NCI-H748 (cell line): ENCODE measurements at regions not wholly inside any gene's neighbourhood (a gene's known extent, or its start where the extent isn't known, plus 50 kb on each side); places are given as distances from the start of the nearest gene placed in this dataset.

Source experiments
- DNase-seq: peaks from one replicate; lab custom pipeline; 2025; ENCODE audit not compliant: unreplicated experiment; lab: John Stamatoyannopoulos, UW

GRCh38 chr12:98418357-98419075, 96.9 kb upstream of the TMPO start:
- DNase-seq = no peak

GRCh38 chr12:98419081-98419794, 96.2 kb upstream of the TMPO start:
- DNase-seq = no peak

- no peak for DNase-seq
Measured at GRCh38 chr12:98419795-98420404, 95.5 kb upstream of the TMPO start.

- DNase-seq = no peak
Measured at GRCh38 chr12:98420461-98420860, 94.9 kb upstream of the TMPO start.

DNA sequence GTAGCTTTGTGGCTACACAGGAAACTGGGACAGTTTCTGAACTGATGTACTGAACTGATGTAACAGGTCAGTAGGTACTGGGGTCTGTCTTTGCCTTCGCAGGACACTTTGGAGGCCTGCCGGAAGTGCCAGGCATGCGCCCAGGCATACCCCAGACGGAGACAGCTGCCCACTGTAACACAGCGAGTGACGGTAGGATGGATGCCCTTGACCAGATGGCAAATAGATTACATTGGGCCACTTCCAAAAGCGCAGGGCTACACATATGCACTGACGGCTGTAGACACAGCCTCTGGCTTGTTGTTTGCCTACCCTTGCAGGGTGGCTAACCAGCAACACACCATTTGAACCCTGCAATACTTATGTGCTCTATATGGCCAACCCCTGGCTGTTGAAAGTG, 94.1 kb upstream of the TMPO start:
- DNase-seq = no peak

DNA sequence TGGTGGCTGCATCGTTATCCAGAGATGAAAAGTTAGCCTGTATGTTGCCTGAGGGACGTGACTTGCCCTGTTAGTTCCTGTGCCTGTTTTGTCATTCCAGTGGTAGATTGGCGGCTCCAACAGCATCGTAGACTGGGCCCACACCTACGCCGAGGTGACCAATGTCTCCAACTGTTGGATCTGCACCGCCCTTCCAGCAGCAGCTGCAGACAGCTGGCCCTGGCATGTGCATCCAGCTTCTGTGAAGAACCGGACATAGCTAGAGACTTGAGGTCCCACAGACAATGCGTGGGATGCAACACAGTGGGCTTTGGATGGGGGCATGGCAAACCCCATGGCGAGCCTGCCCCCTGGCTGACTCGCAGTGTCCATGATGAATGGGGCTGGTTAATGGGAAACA, 93.0 kb upstream of the TMPO start:
- no peak for DNase-seq

- peak; percentile 73 for DNase-seq
Measured at GRCh38 chr12:98422812-98423211, 92.6 kb upstream of the TMPO start.

DNA sequence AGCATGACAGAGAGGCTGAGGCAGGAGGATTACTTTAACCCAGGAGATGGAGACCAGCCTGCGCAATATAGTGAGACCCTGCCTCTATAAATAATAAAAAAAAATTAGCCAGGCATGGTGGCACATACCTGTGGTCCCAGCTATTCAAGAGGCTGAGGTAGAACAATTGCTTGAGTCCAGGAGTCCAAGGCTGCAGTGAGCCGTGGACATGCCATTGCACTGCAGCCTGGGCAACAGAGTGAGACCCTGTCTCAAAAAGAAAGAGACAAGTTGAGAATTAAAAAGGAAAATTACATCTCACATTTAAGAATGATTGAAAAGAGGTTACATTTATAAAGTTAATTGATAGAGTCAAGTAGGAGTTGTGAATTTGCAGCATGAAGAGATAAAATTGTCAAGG, 91.4 kb upstream of the TMPO start:
- DNase-seq = no peak

DNA sequence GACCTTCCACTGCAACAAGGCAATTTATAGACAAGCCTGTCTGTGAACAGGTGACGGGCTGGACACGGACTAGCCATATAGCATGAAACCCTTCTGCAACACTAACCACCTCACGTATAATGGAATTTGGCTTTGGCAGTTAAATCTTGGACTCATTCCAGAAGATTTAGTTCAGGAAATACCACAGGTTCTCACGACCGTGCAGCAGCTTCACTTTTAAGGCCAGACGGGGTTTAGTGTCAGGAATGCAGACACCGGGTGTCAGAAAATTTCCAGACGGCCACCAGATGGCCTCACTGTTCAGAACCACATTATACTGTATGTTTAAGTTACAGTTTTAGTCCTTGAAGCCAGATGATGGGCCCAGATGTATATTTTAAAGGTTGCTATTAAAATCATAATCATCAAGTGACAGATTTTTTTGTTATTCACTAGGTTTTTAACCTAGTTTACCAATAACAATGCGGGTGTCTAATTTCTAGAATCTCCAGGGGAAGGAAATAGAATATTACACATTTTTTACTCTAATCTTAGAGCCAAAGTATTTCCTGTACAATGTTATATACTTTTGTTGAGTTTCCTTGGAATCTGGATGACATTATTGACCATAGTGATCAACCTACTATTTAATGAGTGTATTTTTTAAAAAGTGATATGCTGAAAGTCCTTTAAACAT, 90.5 kb upstream of the TMPO start:
- peak; percentile 63 for DNase-seq

DNA sequence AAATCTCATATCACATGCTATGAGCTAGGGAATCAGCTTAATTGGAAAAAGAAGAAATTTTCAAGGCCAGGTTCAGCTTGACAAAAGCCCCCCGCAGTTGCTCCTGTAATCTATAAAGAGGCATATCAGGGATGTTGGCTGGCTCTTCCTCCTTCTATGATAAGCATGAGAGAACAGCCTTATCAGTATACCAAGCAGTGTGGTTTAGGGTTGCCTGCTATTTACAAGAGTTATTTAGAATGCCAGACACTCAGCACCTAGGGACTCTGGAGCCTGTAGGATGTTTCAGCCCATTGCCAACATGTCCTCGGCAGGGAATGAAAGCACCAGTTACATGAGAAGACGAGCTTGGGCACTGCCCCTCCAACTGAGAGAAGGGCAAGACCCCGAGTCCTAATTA, 89.5 kb upstream of the TMPO start:
- DNase-seq = no peak

DNA sequence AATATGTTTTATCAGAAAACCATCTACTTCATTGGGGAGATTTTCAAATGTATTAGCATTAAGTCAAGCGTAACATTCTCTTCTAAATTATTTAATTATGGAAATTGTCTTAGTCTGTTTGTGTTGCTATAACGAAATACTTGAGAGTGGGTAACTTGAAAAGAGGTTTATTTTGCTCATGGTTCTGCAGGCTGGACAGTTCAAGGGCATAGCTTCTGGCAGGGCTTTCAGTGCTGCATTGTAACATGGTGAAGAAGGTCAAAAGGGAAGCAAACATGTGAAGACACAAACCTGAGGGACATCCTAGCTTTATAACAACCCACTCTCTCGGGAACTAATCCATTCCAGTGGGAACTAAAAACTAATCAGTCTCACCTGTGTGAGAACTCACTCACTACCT, 84.3 kb upstream of the TMPO start:
- no peak for DNase-seq

DNA sequence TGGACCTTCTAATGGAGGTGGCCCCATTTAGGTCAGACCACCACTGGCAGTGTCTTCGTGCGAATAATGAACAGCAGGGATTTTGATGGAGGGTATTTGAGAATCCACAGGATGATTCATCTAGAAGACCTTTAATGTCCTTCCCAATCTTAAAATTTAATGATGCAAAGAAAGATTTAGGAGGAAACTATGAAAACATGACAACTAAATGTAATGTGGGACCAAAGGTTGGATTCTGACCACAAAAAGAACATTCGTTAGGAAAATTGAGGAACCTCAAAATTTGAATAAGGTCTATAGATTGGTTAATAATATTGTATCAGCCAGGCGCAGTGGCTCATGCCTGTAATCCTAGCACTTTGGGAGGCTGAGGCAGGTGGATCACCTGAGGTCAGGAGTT, 78.2 kb upstream of the TMPO start:
- no peak for DNase-seq

GRCh38 chr12:98437806-98438595, 77.4 kb upstream of the TMPO start:
- DNase-seq = no peak

DNA sequence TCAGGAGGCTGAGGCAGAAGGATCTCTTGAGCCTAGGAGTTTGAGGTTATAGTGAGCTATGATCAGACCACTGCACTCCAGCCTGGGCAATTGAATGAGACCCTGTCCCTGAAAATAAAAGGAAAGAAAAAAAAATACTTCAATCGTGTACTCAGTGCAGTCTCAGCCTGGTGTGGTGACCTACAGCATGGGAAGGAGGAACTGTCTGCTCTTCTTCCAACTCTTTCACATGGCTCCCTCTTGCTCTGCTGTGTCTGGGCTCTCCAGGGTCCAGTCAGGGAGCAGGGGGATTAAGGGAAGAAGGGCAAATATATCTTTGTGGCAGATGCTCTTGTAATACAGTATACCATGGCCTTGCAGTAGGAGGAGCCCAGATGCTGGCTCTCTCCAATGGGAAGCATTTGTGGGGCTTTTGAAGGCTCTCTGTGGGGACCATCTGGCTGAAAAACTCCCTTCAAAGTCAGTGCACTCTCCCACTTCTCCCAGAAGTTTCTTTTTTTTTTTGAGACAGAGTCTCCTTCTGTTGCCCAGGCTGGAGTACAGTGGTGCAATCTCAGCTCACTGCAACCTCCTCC, 76.6 kb upstream of the TMPO start:
- DNase-seq = no peak

GRCh38 chr12:98439471-98439951, 75.9 kb upstream of the TMPO start:
- no peak for DNase-seq

DNA sequence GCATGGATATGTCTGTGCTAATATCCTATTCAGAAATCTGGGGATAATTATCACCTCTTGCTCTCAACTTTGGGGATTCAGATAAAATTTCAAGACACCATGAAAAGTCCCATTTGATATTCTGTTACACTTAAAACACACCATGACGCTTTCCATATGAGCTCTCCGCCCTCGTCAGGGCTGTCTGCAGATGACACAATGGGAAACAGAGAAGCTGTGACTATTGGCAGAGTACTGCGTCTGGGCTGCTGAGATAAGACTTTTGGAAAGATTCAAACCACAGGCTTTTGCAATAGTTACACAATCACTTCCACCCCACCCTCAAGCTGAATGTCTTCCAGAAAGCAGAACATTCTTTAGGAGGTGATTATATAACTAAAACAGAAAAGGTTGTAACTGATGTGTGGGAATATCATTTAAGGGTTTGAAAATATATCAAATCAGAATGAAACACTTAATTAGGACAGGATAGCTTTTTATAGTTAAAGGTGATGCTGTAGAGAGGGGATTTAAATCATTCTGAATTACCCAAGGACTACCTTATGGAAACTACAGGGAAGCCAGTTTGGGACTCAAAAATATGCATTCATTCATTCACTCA, 75.3 kb upstream of the TMPO start:
- no peak for DNase-seq

GRCh38 chr12:98446060-98446459, 69.3 kb upstream of the TMPO start:
- no peak for DNase-seq

GRCh38 chr12:98446682-98447081, 68.7 kb upstream of the TMPO start:
- DNase-seq = no peak

DNA sequence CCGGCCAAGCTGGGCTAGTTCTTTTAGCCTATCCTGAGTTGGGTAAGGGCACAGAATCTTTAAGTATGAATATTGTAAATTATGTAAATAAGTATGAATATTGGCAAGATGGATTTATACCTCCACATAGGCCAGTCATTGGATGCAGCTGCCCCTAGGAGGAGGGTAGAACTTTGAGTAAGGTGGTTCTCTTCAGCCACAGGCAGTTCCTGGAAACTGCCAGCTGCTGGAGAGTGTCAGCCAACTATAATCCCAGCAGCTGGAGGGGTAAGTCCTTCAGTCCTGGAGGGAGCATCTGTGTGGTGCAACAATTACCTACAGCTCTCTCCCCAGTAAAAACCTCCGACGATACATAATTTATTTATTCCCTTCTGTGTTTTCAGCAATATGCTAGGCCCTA, 65.8 kb upstream of the TMPO start:
- DNase-seq = no peak

DNA sequence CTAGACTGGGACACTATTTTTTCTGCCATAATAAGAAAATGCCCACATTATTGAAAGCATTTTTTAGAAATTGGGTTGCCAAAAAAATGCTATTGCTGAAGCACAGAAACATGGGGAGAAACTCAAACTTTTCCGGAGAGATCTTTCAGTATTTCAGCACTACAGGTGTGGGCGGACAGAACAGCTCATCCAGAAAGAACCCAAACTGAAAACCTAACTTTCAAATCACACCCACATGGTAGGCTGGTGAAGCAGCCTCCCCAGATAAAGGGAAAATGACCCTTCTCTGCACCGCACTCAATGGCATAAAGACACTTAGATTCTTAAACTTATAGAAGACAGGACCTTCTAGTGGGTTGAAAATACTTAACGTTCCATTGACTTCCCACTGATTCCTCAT, 62.3 kb upstream of the TMPO start:
- DNase-seq = no peak
